PC-9 (cell line): ENCODE measurements at regions not wholly inside any gene's neighbourhood (a gene's known extent, or its start where the extent isn't known, plus 50 kb on each side); places are given as distances from the start of the nearest gene placed in this dataset.

Experiments used
- BruUV-seq: library from RNA; stranded (reverse); fragments of 400-500 nt; replicated peaks from 2 replicates; lab custom pipeline; 2021; lab: Mats Ljungman, UMichigan
- CTCF ChIA-PET: fragments of 300-600 bp; sonication (Branson Sonifier 250); formaldehyde crosslinking; loops from one replicate; lab custom pipeline; 2022; ENCODE audit warnings: antibody characterized with exemption; lab: Charles Lee
- POLR2A ChIA-PET: fragments of 300-600 bp; sonication (Branson Sonifier 250); formaldehyde crosslinking; loops from one replicate; lab custom pipeline; 2022; ENCODE audit warnings: antibody characterized with exemption; ENCODE audit not compliant: unreplicated experiment; lab: Charles Lee
- DNase-seq, 2 experiments: peaks; one replicate each; pipeline versions ENCODE4 v3.0.0 to v3.0.0-alpha.2; 2015 to 2022; ENCODE audit warnings: mixed read lengths in 1 of 2
- H2AFZ ChIP-seq: fragments of 200-600 bp; sonication (generic); 2 replicates; pipeline ENCODE4 v1.8.1; 2017; ENCODE audit warnings: antibody characterized with exemption
- H3F3A ChIP-seq: fragments of 200-600 bp; sonication (generic); 2 replicates; pipeline ENCODE4 v1.8.1; 2017; ENCODE audit warnings: antibody characterized with exemption, mild to moderate bottlenecking, low read depth; ENCODE audit not compliant: insufficient read depth
- H3K27ac ChIP-seq: fragments of 200-600 bp; sonication (generic); 2 replicates; pipeline ENCODE4 v1.6.1; 2016; ENCODE audit warnings: mixed run types
- H3K27me3 ChIP-seq: fragments of 200-600 bp; sonication (generic); 2 replicates; pipeline ENCODE4 v1.6.1; 2016; ENCODE audit warnings: low read depth, mixed run types; ENCODE audit not compliant: insufficient read depth
- H3K36me3 ChIP-seq: fragments of 200-600 bp; sonication (generic); 2 replicates; pipeline ENCODE4 v1.6.1; 2016; ENCODE audit warnings: low read depth, mixed run types
- H3K4me1 ChIP-seq: fragments of 200-600 bp; sonication (generic); replicated peaks from 2 replicates; pipeline ENCODE4 v1.6.1; 2016; ENCODE audit warnings: mixed run types; ENCODE audit not compliant: insufficient read depth
- H3K4me2 ChIP-seq: fragments of 200-600 bp; sonication (generic); 2 replicates; pipeline ENCODE4 v1.6.1; 2017; ENCODE audit warnings: mixed run types
- H3K4me3 ChIP-seq: fragments of 200-600 bp; sonication (generic); 2 replicates; pipeline ENCODE4 v1.6.1; 2016; ENCODE audit warnings: mixed run types
- H3K79me2 ChIP-seq: fragments of 200-600 bp; sonication (generic); 2 replicates; pipeline ENCODE4 v1.6.1; 2017; ENCODE audit warnings: low read depth, mixed run types
- H3K9me2 ChIP-seq: fragments of 200-600 bp; sonication (generic); 2 replicates; pipeline ENCODE4 v1.8.1; 2017; ENCODE audit warnings: mild to moderate bottlenecking; ENCODE audit not compliant: insufficient read depth
- H3K9me3 ChIP-seq: fragments of 200-600 bp; sonication (generic); 2 replicates; pipeline ENCODE4 v1.8.1; 2016; ENCODE audit warnings: low read depth; ENCODE audit not compliant: insufficient read depth
- H4K20me1 ChIP-seq: fragments of 200-600 bp; sonication (generic); 2 replicates; pipeline ENCODE4 v1.8.1; 2017; ENCODE audit not compliant: insufficient read depth
- CTCF ChIP-seq: fragments of 200-600 bp; sonication (generic); conservative IDR thresholded peaks from 2 replicates; pipeline ENCODE4 v1.6.1; 2017; ENCODE audit warnings: mixed run types, antibody characterized with exemption, mild to moderate bottlenecking, moderate library complexity
- EZH2 ChIP-seq: fragments of 200-600 bp; sonication (generic); IDR thresholded peaks from 2 replicates; pipeline ENCODE4 v1.8.0; 2017; ENCODE audit warnings: antibody characterized with exemption, low read depth
- intact Hi-C: fragments of 100-400 bp; cut with micrococcal nuclease; formaldehyde crosslinking; loops from one replicate; pipeline ENCODE4 v1.10.0; 2022; ENCODE audit not compliant: unreplicated experiment

GRCh38 chrX:95640226-95640625 lies 1044.4 kb upstream of the DIAPH2 start:
- Histone ChIP-seq H3K27ac (no peak overlapping the region), H3K79me2 (no peaks in the 10 kb centered on the region), H3K4me3 (no peak overlapping the region), H4K20me1 (no peaks in the 10 kb centered on the region), H2AFZ (no peak overlapping the region), H3K4me1 (no peaks in the 10 kb centered on the region), H3K36me3 (no peaks in the 10 kb centered on the region), H3K9me3 (no peaks in the 10 kb centered on the region), H3K4me2 (no peak overlapping the region), H3K9me2 (no peaks in the 10 kb centered on the region), H3F3A (no peaks in the 10 kb centered on the region), H3K27me3 (no peaks in the 10 kb centered on the region)
- CTCF ChIA-PET = no interaction called here
- BruUV-seq = no TSS peak
- POLR2A ChIA-PET = no interaction called here
- no peak for TF ChIP-seq EZH2
- TF ChIP-seq CTCF = no peak
- intact Hi-C loops = no loop called here
- no peak for DNase-seq

- no peaks in the 10 kb centered on the region for H3F3A ChIP-seq
- intact Hi-C loops = no loop called here
- DNase-seq = no peak
- no peak overlapping the region for H3K4me3 ChIP-seq
- H4K20me1 ChIP-seq = no peaks in the 10 kb centered on the region
- POLR2A ChIA-PET = no interaction called here
- CTCF ChIA-PET = no interaction called here
- H3K79me2 ChIP-seq = no peaks in the 10 kb centered on the region
- no peak overlapping the region for H3K27ac ChIP-seq
- no peaks in the 10 kb centered on the region for H3K9me3 ChIP-seq
- H3K27me3 ChIP-seq = no peaks in the 10 kb centered on the region
- no peaks in the 10 kb centered on the region for H3K36me3 ChIP-seq
- no peak overlapping the region for H2AFZ ChIP-seq
- no peaks in the 10 kb centered on the region for H3K9me2 ChIP-seq
- BruUV-seq = no TSS peak
- H3K4me2 ChIP-seq = no peak overlapping the region
- H3K4me1 ChIP-seq = no peaks in the 10 kb centered on the region
- TF ChIP-seq CTCF (no peak), EZH2 (no peak)
These were observed 1038.9 kb upstream of the DIAPH2 start for GRCh38 chrX:95645738-95646137.

DNA sequence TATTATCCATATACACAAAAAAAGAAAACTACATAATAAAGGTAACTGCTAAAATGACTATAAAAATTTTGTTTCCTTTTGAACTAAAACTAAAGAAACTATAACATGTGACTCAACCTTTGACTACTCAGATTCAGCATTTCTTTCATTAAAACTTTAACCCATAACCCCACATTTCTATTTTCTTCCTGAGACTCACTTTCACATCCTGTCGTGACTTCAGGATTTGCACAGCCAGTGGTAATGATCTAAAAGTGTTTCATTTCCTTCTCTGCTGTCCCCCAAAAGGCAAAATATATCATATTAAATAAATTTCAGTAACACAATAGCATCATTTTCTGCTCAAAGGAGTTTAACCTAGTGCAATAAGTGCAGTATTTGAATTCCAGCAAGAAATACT lies 1022.4 kb upstream of the DIAPH2 start:
- H3K36me3 ChIP-seq = no peaks in the 10 kb centered on the region
- H4K20me1 ChIP-seq = no peaks in the 10 kb centered on the region
- no peak overlapping the region for H3K4me2 ChIP-seq
- no peak overlapping the region for H2AFZ ChIP-seq
- H3K79me2 ChIP-seq = no peaks in the 10 kb centered on the region
- H3K4me3 ChIP-seq = no peak overlapping the region
- intact Hi-C loops = no loop called here
- POLR2A ChIA-PET = no interaction called here
- DNase-seq = no peak
- H3K9me3 ChIP-seq = no peaks in the 10 kb centered on the region
- no peaks in the 10 kb centered on the region for H3K27me3 ChIP-seq
- no TSS peak for BruUV-seq
- H3K4me1 ChIP-seq = no peaks in the 10 kb centered on the region
- no peak overlapping the region for H3K27ac ChIP-seq
- TF ChIP-seq CTCF = no peak
- TF ChIP-seq EZH2 = no peak
- no peaks in the 10 kb centered on the region for H3K9me2 ChIP-seq
- H3F3A ChIP-seq = no peaks in the 10 kb centered on the region
- CTCF ChIA-PET = no interaction called here
